HG02678 (cell line): ENCODE measurements at regions not wholly inside any gene's neighbourhood (a gene's known extent, or its start where the extent isn't known, plus 50 kb on each side); places are given as distances from the start of the nearest gene placed in this dataset.
"Not testable (repeated sequence)": the region's sequence is repeated elsewhere in the genome, so short reads cannot be mapped to it uniquely, and the experiment has no call there.

Experiments used
- ATAC-seq: cut with Tn5 transposase; IDR thresholded peaks from one replicate; pipeline ENCODE4 v1.9.1; 2021; ENCODE audit warnings: mild to moderate bottlenecking, moderate library complexity; ENCODE audit not compliant: unreplicated experiment

DNA sequence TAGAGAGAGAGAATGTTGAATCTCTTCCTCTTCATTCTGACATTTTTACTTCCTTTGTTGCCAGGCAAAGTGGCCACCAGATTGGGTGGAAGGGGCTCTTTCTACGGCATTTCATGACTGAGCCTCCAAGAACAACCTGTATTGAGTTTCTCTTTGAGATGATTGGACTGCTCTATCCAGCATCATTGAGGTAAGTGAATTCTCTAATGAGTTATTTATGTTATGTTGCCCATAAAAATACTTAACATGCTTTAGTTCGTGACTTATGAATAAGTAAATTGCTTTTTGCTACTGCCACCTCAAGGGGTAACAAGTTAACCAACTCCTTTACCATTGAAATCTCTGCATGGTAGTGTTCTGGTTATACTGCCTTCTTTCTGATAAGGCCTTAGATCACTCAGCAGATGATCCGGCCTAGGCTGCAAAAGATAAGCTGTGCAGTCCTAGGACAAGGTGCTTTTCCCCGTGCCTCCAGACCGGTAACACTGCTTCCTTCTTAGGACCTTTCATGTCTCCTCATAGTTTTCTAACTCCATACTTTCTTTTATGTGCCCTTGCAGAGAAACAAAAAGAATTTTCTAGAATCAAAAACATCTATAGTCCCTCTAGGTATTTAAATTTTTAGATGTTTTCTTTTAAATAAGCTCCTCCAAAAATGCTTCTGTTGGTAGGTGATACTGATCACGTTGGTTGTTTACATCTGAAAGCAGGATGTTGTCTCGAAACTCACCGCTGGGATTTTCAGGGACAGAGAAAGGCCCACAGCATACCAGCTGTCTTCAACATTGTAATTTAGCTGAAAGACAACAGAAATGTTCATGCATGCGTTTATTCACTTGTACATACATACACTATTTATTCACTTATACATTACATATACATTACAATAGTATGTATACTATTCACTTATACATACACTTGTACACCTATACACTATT lies 157.1 kb upstream of the RBPJ start:
- ATAC-seq = no peak

DNA sequence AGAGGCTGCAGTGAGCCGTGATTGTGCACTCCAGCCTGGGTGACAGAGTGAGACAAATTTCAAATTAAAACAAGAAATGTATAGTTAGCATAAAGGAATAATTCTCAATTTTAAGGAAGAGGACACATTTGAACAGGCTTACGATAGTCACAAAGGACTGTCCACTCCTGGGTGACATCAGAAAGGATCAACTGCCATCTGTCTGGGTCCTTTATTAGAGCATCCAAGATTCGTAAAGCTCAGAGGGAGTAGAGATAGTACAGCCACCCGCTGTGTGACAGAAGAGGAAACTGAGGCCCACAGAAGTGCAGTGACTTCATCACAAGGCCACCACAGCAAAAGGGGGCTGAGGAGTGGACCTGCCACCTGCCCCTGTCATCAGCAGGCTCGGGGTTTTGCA lies 149.3 kb upstream of the RBPJ start:
- ATAC-seq = no peak

DNA sequence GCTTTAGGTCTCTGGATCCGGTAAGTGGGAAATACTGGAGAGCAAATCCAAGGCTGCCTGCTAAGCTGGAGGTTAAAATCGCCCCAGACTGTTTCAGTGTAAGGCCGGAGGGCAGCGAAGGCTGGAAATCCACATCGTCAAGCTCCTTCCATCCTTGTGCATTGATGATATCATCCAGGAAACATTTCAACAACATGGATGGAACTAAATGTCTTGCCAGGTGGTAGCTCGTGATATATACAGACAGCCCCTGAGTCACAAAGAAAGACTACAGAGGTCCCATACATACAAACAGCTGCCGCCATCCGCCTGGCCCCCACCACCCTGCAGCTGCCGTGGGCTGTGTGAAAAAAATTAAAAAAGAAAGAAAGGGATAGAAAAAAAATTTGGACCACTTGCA lies 148.9 kb upstream of the RBPJ start:
- ATAC-seq = no peak

DNA sequence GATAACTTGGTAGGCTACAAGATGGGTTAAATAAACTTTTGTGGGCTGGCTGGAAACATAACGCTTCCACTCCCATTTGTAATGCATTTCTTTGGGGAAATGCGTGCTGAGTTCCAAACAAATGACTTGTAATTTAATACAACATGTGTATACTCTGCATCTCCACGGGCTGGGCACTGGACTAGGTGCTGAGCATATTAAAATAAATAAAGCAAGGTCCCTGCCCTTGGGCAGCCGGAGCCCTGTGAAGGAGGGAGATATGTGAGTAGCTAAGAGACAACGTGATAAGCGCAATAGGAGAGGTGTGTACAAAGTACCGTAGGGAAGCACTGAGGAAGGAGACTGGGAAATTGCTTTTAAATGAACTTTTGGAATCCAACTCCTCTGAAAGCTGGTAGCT lies 147.2 kb upstream of the RBPJ start:
- ATAC-seq = no peak

DNA sequence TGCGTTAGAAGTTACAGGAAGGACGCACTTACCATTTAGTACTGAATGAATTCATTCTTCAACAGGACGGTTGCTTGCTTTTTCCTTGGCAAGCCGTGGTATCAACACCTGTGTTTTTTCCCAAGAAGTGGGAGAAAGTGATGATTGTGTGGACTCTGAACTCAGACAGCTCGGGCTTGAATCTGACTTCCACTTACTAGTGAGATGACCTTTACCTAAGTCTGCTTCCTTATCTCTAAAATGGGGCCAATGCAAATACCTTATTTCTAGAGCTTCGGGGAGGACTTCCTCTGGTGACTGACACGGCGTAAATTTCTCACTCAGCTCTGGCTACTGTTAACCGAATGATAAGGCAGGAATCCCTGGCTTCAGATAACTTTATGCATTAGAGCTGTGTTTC lies 146.8 kb upstream of the RBPJ start:
- ATAC-seq = no peak

DNA sequence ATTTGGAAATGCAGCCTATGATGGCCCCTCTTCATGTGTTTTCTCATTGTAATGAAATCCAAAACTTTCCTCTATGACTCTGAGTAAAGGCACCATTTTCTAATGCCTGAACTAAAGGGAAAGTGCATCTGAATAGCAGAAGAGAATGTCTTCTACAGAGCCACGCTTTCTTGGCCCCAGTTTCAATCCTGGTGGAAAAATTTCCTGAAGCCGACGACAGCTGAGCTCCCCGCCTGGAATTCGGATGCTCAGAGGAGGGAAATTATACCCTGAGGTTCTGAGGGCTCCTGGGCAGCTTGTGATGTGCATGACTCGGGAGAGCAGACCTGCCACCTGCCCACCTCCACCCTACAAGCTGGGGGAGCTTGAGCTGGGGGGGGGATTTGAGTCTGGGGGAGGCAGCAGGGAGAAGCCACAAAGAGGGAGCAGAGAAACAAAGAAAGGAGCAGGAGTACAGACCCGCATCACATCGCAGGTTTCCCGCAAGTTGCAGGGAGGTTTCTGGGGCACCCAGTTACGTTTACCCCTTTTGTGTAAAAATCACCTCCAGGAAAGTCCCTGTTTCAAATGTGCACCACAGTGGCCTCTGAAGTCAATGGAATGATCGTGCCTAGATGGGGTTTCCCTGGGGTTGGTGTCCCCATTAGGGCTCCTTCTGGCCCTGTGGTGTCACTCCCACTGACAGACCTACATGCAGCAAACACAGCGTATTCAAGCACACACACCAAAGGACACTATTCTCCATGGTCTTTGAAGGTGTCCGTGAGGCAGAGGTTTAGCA lies 145.6 kb upstream of the RBPJ start:
- peak; percentile 66 for ATAC-seq

DNA sequence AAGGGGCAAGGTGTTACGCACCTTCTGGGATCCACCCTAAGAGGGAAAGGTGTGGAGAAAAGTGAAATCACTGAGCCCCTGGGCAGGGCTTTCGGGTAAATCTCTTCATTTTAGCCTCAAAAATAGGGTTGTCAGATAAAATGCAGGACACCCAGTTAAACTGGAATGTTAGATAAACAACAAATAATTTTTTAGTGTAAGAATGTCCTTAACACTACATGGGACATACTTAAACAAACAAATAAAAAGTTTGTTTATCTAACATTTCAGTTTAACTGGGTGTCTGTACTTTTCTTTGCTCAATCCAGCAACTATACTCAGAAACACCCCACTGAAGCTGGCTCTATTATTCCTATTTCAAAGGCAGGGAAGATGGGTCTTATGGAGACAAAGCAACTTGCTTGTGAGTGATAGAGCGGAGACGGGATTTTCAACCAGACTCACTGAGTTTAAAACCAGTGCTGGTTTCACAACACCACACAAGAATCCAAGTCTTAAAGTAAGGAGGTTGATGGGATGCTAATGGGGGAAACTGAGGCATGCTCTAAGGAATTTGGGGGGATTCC lies 144.8 kb upstream of the RBPJ start:
- no peak for ATAC-seq

DNA sequence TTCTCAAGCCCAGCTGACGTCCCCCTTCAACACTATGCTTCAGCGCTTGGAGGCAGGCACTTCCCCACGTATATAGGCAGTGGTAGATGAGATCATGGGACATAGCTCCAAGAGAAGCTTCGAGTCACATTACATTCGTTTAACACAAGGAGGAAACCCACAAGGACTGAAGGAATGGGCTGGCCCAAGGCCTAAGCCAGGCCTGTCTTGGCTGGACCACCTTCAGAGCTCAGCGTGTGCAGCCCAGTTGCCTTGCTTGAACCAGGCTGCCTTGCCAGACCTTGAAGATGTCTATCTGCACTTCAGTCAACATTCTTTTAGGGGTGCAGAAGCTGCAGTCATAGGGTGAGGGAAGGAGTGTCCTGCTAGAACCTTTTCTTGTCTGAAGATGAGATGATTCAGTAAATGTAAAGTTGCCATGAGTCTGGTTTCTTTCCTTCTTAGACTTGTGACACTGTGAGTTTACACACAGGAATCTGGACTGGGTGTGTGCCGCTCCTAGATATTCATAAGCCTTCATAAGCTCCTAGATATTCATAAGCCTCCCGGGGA lies 144.1 kb upstream of the RBPJ start:
- ATAC-seq = no peak

DNA sequence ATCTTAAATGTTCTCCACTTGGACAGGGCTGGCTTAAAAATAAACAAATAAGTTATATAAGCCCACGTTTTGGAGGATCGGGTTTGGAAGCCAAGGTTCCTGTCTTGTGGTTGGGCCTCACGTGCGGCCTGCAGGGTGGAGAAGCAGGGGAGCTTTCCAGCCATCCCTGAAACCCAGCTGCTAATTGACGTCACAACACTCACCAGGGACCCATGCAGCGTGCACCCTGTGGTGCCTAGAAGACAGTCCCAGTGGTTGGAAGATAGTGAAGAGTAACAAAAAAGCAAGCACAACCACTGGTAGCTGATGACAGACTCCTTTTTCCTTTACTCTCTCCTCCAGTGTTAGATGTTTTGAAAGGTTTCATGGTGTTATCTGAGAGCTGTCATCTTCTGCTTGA lies 142.0 kb upstream of the RBPJ start:
- peak; percentile 16 for ATAC-seq

DNA sequence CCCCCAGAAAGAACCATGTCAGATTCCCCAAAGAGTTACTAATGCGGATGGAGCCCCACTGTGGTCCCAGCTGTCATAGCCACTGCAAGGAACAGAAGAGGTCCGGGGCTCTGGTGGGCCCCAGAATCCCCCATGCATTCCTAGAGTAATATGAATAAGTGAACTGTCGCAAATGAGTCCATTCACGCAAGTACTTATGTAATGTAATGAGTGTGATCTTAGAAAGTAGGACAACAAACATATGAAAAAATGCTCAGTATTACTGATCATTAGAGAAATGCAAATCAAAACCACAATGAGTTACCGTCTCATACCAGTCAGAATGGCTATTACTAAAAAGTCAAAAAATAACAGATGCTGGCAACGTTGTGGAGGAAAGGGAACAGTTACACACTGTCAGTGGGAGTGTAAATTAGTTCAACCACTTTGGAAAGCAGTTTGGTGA lies 141.5 kb upstream of the RBPJ start:
- peak; percentile 66 for ATAC-seq

DNA sequence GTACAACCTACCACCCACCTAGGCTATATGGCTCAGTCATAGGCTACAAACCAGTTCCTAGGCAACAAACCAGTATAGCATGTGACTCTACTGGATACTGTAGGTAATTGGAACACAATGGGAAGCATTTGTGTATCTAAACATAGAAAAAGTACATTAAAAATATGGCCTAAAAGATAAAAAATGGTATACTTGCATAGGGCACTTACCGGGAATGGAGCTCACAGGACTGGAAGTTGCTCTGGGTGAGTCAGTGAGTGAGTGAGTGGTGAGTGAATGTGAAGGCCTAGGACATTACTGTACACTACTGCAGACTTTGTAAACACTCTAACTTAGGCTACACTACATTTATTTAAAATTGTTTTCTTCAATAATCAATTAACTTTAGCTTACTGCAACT lies 139.2 kb upstream of the RBPJ start:
- no peak for ATAC-seq

DNA sequence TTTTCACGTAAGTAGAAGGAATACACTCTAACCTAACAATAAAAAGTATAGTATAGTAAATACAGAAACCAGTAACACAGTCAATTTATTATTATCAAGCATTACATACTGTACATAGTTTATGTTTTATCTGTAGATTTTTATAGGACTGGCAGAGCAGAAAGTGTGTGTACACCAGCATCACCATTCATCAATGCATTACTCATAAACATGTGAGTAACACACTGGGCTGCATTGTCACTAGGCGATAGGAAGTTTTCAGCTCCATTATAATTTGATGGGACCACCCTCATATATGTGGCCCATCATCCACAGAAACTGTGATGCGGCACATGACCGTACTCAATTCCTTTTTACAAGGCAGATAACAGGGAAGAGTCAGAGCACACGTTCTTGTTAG lies 137.8 kb upstream of the RBPJ start:
- ATAC-seq = no peak

DNA sequence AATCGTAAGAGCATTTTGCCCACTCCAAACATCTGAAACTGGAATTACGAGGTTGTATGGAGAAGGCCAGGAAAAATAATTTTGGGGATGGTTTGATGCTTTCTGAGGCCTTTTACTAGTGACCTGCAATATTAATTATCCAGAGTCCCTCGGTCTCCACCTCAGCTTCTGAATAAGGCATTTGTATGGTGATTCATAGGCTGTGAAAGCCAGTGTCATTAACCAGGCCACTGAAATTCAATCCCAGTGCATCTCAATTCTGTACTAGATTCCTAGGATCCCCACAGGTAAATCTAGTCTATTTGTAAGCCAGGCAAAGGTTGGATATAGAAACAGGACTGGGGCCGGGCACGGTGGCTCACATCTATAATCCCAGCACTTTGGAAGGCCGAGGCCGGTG lies 135.4 kb upstream of the RBPJ start:
- ATAC-seq = no peak

DNA sequence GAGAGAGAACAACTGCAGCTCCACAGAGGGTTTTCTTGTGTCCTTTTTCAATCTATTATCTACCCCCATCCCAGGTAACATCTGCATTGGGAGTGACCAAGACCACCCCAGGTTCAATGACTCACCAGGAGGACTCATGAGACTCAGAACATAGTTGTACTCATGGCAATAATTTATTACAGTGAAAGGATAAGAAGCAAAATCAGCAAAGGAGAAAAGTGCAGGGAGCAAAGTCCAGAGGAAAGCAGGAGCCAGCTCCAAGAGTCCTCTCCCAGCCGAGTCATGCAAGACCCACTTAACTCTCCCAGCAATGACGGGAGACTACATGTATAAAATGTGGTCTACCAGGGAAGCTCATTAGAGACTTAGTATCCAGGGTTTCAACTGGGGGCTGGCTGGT lies 129.5 kb upstream of the RBPJ start:
- ATAC-seq = no peak

DNA sequence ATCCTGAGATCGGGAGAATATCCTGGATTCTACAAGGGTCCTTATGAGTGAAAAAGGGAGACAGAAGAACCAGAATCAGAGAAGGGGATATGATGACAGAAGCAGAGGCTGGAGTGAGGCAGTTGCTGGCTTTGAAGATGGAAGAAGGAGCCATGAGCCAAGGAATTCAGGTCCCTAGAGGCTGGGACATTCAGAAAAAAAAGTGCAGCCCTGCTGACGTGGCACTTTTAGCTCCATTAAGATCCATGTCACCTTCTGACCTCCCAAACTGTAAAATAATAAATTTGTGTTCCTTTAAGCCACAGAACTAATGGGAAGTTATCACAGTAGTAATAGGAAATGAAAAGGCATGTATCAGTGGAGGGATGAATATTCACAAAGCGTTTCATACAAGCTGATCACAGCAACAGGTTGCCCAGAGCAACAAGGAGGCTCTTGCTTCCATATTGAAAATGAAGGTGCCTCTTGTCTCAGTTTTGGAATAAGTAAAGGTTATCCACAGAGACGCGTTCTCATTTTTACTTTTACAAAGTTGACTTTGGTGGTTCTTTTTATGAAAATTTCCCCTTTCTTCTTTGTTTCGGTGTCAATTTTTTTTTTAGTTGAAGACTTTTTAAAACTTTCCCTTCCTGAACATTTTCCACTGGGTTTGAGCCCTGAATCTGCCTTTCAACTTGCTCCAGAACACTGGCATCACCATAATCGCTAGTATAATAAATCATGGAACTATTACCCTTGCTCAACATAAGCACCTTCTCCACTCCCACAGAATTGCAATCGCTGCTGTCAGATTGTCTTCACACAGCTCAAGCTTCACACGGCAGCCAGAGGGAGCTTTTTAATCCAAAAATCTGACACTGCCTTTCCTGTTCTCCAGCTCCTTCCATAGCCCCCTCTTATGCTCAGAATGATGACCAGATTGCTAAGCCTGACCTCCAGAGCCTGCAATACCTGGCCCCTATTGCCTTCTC lies 127.6 kb upstream of the RBPJ start:
- peak; percentile 42 for ATAC-seq

DNA sequence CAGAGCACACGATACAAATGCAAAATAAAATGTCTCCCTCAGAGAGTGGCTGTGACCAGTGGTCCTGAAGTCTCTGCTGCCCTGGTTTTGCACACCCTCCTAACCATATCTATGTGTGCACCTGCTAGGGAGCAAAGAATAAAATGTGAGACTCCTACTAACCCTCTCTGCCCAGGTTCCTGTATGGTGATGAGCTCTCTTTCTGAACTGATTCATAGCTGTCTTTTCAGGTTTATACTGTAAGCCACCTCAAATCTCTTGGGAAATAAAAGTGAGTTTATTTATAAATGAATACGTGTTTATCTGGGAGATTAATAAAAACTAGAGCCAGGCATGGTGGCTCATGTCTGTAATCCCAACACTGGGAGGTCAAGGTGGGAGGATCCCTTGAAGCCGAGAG lies 126.0 kb upstream of the RBPJ start:
- no peak for ATAC-seq

DNA sequence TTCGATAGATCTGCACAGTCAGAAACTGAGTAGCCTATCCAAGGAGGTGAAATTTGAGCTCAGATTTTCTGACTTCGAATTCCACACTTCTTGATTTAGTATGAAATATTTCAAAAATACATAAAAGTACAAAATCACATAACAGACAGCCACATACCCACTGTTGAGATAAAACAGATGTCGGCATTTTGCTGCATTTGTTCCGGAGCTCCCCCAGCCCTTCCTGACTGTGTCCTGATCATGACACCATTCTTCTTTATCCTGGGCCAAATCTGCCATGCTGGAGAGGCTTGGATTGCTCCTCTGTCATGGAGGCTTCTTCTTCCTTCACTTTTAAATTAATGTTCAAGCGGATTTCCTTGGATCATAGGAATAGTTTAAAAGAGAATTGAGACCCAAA lies 124.2 kb upstream of the RBPJ start:
- ATAC-seq = no peak

DNA sequence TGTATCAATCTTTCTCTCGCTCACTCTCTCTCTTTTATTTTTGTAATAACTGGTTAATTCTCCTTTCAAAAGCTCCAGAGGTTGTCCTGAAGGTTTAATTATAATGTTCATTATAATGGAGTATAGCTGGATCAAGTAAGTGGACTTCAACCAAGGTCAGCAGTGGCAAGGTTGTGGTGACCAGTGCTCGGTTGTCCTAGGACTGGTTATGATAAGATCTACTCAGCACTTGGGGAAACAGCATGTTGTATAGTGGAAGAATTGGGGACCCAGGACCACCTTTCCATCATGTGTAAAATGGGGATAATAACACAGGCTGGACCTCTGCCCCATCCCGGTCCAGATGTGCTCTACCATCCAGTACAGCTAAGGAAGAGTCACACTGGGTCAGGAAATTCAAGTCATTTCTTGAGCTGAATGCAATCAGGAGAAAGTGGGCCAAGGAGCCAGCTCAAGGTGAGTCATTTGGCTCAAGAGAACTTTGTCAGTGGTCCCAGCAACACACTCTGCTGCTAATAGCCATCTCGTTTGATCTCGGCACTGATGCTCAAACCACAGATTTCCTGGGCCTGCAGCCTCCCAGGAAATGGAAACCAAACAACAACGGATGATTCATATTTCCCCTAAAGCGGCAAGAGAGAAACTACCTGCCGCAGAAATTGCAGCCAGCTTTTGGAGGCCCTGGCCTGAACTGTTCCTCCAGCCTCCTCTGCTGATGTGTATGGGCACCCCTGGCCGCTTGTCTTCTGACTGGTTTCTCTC lies 123.6 kb upstream of the RBPJ start:
- ATAC-seq = peak; percentile 80

DNA sequence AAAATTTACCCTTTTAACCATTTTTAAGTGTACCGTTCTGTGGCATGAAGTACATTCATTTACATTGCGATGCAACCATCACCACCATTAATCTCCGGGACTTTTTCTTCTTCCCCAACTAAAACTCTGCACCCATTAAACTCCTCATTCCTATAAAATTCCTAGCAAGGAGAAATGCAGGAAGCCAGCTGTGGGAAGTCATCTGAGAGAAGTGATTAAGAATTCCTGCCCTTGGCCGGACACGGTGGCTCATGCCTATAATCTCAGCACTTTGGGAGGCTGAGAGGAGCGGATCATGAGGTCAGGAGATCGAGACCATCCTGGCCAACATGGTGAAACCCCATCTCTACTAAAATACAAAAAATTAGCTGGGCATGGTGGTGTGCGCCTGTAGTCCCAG lies 121.9 kb upstream of the RBPJ start:
- ATAC-seq = not testable (repeated sequence)

DNA sequence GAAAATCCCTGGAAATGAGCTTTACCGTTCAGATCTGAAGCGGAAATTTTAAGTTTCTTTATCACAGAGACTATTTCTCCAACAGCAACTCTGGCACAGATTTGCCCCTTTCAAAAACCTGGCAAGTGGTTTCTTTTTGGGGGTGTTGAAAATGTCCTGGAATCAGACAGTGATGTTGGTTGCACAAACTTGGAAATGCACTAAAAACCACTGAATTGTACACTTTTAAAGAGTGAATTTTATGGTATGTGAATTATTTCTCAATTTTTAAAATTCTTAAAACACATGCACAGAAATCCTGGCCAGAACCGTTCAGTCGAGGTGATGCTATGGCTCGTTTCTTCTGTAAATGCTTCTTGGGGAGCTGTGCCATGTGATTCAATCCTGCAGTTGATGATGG lies 121.2 kb upstream of the RBPJ start:
- ATAC-seq = no peak
